RWPE2 (cell line): ENCODE measurements at regions not wholly inside any gene's neighbourhood (a gene's known extent, or its start where the extent isn't known, plus 50 kb on each side); places are given as distances from the start of the nearest gene placed in this dataset.

Source experiments
- ATAC-seq: fragments of 200-7000 bp; cut with Tn5 transposase; 3 replicates; pipeline ENCODE4 v1.9.1; 2021; ENCODE audit warnings: low read depth
- DNase-seq: peaks from one replicate; pipeline ENCODE4 v3.0.0-alpha.2; 2020; ENCODE audit warnings: low spot score
- H3K27ac ChIP-seq: fragments of 450-650 bp; 2 replicates; pipeline ENCODE4 v1.5.1; 2017; ENCODE audit warnings: mild to moderate bottlenecking; ENCODE audit not compliant: poor library complexity, severe bottlenecking
- H3K27me3 ChIP-seq: fragments of 250-450 bp; sonication (Bioruptor Pico); 2 replicates; pipeline ENCODE4 v1.5.1; 2021; ENCODE audit warnings: mild to moderate bottlenecking, moderate library complexity; ENCODE audit not compliant: insufficient read depth, poor library complexity, severe bottlenecking
- H3K36me3 ChIP-seq: fragments of 250-450 bp; sonication (Bioruptor Pico); 2 replicates; pipeline ENCODE4 v1.5.1; 2020; ENCODE audit warnings: low read depth, mild to moderate bottlenecking, moderate library complexity
- H3K4me1 ChIP-seq: fragments of 250-450 bp; sonication (Bioruptor Pico); 2 replicates; pipeline ENCODE4 v1.5.1; 2021; ENCODE audit warnings: mild to moderate bottlenecking, moderate library complexity; ENCODE audit not compliant: insufficient read depth, poor library complexity, severe bottlenecking
- H3K4me3 ChIP-seq: fragments of 250-450 bp; sonication (Bioruptor Pico); 2 replicates; pipeline ENCODE4 v1.5.1; 2021; ENCODE audit warnings: mild to moderate bottlenecking, moderate library complexity; ENCODE audit not compliant: severe bottlenecking
- H3K9me3 ChIP-seq: fragments of 250-450 bp; sonication (Bioruptor Pico); 2 replicates; pipeline ENCODE4 v1.5.1; 2021; ENCODE audit warnings: mild to moderate bottlenecking, moderate library complexity; ENCODE audit not compliant: severe bottlenecking
- TF ChIP-seq, protein P1 (sequence below): fragments of 450-650 bp; IDR thresholded peaks from one replicate; pipeline ENCODE4 v1.5.1; 2017; ENCODE audit warnings: mild to moderate bottlenecking, moderate library complexity; ENCODE audit not compliant: poor library complexity, severe bottlenecking

DNA sequence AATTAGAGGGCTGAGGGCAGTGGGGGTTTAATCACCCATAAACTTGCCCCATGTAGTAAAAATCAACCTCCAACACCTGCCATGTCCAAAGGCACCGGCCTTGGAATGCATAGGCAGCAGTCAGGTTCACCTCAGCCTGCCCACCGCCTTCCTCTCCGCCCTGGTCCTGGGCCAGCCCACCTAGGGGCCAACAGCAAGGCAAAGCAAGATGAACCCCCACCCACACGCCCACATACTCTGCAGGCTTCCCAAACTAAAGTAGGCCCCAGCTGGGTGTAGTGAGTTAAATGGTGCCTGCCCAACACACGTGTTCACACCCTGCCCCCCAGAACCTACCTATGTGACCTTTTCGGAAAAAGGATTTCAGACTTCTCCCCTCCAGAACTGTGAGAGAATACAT is 92.9 kb upstream of the RAI14 start:
- ATAC-seq: no peak
- TF ChIP-seq, protein P1, sequence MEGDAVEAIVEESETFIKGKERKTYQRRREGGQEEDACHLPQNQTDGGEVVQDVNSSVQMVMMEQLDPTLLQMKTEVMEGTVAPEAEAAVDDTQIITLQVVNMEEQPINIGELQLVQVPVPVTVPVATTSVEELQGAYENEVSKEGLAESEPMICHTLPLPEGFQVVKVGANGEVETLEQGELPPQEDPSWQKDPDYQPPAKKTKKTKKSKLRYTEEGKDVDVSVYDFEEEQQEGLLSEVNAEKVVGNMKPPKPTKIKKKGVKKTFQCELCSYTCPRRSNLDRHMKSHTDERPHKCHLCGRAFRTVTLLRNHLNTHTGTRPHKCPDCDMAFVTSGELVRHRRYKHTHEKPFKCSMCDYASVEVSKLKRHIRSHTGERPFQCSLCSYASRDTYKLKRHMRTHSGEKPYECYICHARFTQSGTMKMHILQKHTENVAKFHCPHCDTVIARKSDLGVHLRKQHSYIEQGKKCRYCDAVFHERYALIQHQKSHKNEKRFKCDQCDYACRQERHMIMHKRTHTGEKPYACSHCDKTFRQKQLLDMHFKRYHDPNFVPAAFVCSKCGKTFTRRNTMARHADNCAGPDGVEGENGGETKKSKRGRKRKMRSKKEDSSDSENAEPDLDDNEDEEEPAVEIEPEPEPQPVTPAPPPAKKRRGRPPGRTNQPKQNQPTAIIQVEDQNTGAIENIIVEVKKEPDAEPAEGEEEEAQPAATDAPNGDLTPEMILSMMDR: no peak
- Histone ChIP-seq H3K4me1 (no peaks in the 10 kb centered on the region), H3K4me3 (no peak overlapping the region), H3K27me3 (no peaks in the 10 kb centered on the region), H3K36me3 (no peaks in the 10 kb centered on the region), H3K9me3 (no peaks in the 10 kb centered on the region), H3K27ac (no peak overlapping the region)
- DNase-seq: no peak

- Histone ChIP-seq H3K4me1 (no peaks in the 10 kb centered on the region), H3K27ac (no peak overlapping the region), H3K36me3 (no peaks in the 10 kb centered on the region), H3K9me3 (no peaks in the 10 kb centered on the region), H3K27me3 (no peaks in the 10 kb centered on the region), H3K4me3 (no peak overlapping the region)
- DNase-seq (no peak), ATAC-seq (no peak)
- TF ChIP-seq, protein P1: no peak
These were observed 92.0 kb upstream of the RAI14 start for GRCh38 chr5:34563931-34564709.

DNA sequence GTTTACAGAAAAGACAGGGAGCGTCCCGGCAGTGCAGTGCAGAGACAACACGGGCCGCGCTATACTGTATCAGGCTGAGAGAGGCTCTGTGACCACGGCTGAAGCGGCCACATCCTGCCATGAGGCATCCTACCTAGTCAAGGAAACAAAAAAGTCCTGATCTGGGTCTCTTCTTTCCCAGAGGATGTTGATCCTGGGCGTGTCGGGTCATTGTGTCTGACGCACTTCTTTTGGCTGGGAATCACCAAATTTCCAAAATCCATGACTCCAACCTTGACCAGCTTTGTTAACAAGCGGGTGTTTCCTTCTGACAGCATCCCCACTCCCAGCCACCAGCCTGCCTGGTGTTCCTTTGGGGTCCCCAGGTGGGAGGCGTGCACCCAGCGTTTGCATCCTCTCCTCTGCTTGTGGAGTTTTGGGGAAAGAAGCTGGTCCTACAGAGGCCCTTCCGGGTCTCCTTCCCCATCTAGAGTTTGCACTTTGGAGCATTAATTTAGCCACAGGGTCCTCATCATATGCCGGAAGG is 91.4 kb upstream of the RAI14 start:
- Histone ChIP-seq H3K36me3 (no peaks in the 10 kb centered on the region), H3K27me3 (no peaks in the 10 kb centered on the region), H3K4me1 (no peaks in the 10 kb centered on the region), H3K9me3 (no peaks in the 10 kb centered on the region), H3K27ac (no peak overlapping the region), H3K4me3 (no peak overlapping the region)
- TF ChIP-seq, protein P1: no peak
- no peak for DNase-seq
- peak; percentile 35; the same call in 1 of the 3 replicates for ATAC-seq

DNA sequence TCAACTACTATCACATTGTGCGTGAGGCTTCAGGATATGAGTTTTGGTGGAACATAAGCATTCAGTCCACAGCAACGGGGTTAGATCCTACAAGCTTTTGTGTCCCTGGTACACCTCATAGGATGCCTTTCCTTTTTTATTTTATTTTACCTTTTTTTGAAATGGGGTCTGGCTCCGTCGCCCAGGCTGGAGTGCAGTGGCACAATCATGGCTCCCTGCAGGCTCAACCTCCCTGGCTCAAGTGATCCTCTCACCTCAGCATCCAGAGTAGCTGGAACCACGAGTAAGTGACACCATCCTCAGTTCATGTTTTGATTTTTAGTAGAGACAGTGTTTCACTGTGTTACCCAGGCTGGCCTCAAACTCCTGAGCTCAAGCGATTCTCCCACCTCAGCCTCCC is 86.0 kb upstream of the RAI14 start:
- TF ChIP-seq, protein P1: no peak
- no peaks in the 10 kb centered on the region for H3K27me3 ChIP-seq
- H3K4me3 ChIP-seq: no peak overlapping the region
- H3K4me1 ChIP-seq: peaks cover 17% of the 10 kb centered on the region
- H3K36me3 ChIP-seq: no peaks in the 10 kb centered on the region
- ATAC-seq: no peak
- H3K9me3 ChIP-seq: no peaks in the 10 kb centered on the region
- no peak for DNase-seq
- peak overlapping the region; percentile 62 for H3K27ac ChIP-seq
